Ovary (tissue), 3 donors: ENCODE measurements at regions not wholly inside any gene's neighbourhood (a gene's known extent, or its start where the extent isn't known, plus 50 kb on each side); places are given as distances from the start of the nearest gene placed in this dataset.

Experiments used
- CTCF ChIP-seq, 3 donors: fragments of 450-650 bp in 2 of 3; fragments of 200-600 bp in 1 of 3; IDR thresholded peaks; one replicate each; pipeline versions ENCODE4 v1.5.1 to v1.8.0; 2016 to 2022; ENCODE audit warnings: antibody characterized with exemption in 3 of 3, mild to moderate bottlenecking in 1 of 3
- POLR2A ChIP-seq: fragments of 450-650 bp; IDR thresholded peaks from one replicate; pipeline ENCODE4 v1.6.1; 2017; ENCODE audit warnings: antibody characterized with exemption, mild to moderate bottlenecking, moderate library complexity
- donor health status: DM: no; HTN: no; CAD: no.

GRCh38 chr6:22411376-22412105, 114.7 kb upstream of the PRL start:
- TF ChIP-seq CTCF (IDR thresholded peaks at IDR 0.05) (no peak), POLR2A (no peak)
